ENCODE measurements at regions not wholly inside any gene's neighbourhood (a gene's known extent, or its start where the extent isn't known, plus 50 kb on each side); places are given as distances from the start of the nearest gene placed in this dataset.
A peak's percentile ranks its signal among the peaks of the same experiment; 100 is the strongest.

GRCh38 chr2:19123556-19123955 lies 234.9 kb downstream of the OSR1 start:
- POLR2A ChIA-PET (ENCODE audit: unreplicated experiment) = interaction anchor here (0.9 kb wide), 1 partner anchor 78 kb away, joined by 8 read pairs; no protein-coding TSS in a partner anchor
- no peaks in the 10 kb centered on the region for H3K36me3 ChIP-seq (ENCODE audit: control insufficient read depth, insufficient read depth, low read length)

More at GRCh38 chr2:19123556-19123955, 234.9 kb downstream of the OSR1 start:
- Histone ChIP-seq H2BK120ac (ENCODE audit: low read depth, low read length) (peak overlapping the region; percentile 97), H3K9me1 (ENCODE audit: insufficient read depth, low read length) (peaks cover 16% of the 10 kb centered on the region), H3K4me1 (ENCODE audit: control insufficient read depth, insufficient read depth, low read length) (peaks cover 22% of the 10 kb centered on the region), H2BK20ac (ENCODE audit: low read depth, low read length) (peak overlapping the region; percentile 97), H2AK5ac (ENCODE audit: low read depth, low read length) (peak overlapping the region; percentile 98), H3K56ac (ENCODE audit: extremely low read depth, insufficient read depth, low read length) (peak overlapping the region; percentile 63; the same call in 1 of the 2 replicates), H3K27ac (ENCODE audit: insufficient read depth, low read length) (peak overlapping the region; percentile 50), H2AK9ac (replicated peaks; ENCODE audit: low read depth, low read length, poor library complexity) (peak overlapping the region; percentile 70), H3K9ac (ENCODE audit: low read depth, low read length) (no peak overlapping the region), H3K18ac (ENCODE audit: low read depth, low read length) (peak overlapping the region; percentile 93), H3K23ac (ENCODE audit: low read depth, low read length) (peak overlapping the region; percentile 74), H3K14ac (replicated peaks; ENCODE audit: low read depth, low read length) (peak overlapping the region; percentile 85), H3K4ac (ENCODE audit: low read depth, low read length) (peak overlapping the region; percentile 92), H4K5ac (ENCODE audit: low read depth, low read length) (peak overlapping the region; percentile 67; the same call in 1 of the 2 replicates), H4K91ac (ENCODE audit: insufficient read depth, low read depth, low read length) (peak overlapping the region; percentile 83), H3K4me2 (ENCODE audit: low read depth, low read length) (peak overlapping the region; percentile 5; the same call in 1 of the 2 replicates), H3K27me3 (ENCODE audit: control insufficient read depth, insufficient read depth, low read length) (no peaks in the 10 kb centered on the region), H4K20me1 (ENCODE audit: insufficient read depth, low read length) (no peaks in the 10 kb centered on the region), H2BK5ac (ENCODE audit: low read depth, low read length, poor library complexity, severe bottlenecking) (peak overlapping the region; percentile 94), H4K8ac (ENCODE audit: low read depth in 2 of 2, low read length in 2 of 2) (peak overlapping the region; percentile 22 to 57; a peak in 3 of 4 replicates), H3K79me1 (ENCODE audit: low read depth in 1 of 2, low read length in 2 of 2) (no peaks in the 10 kb centered on the region), H3K4me3 (ENCODE audit: insufficient read depth, low read depth, low read length) (no peak overlapping the region), H2BK15ac (ENCODE audit: low read depth, low read length) (peak overlapping the region; percentile 82; the same call in 2 of the 3 replicates), H3K9me3 (ENCODE audit: control insufficient read depth, insufficient read depth, low read length) (no peaks in the 10 kb centered on the region), H2AFZ (replicated peaks; ENCODE audit: low read length, poor library complexity) (no peak overlapping the region)
- CTCF ChIA-PET = interaction anchor here (0.8 to 1.4 kb wide), 3 partner anchors 20 to 264 kb away, joined by 3 to 4 read pairs (median 4); no protein-coding TSS in a partner anchor
- ATAC-seq (ENCODE audit: low read depth) = no peak
- intact Hi-C loops (cut with micrococcal nuclease) = loop anchor here (5.0 to 10.0 kb wide), 3 partner anchors 234 to 689 kb away; partner anchors contain the start of gene OSR1
- WGBS, 2 experiments (ENCODE audit: extremely low coverage in 2 of 2, insufficient read length in 1 of 2) = no CpG with 5 or more reads among the region's 2 CpGs
- no peak for DNase-seq
- TF ChIP-seq POLR2A (IDR thresholded peaks at IDR 0.05; ENCODE audit: low read depth, low read length) = no peak
- no peak for TF ChIP-seq MAZ (IDR thresholded peaks at IDR 0.05; ENCODE audit: borderline replicate concordance, low read depth, low read length)
- TF ChIP-seq BHLHE40 (IDR thresholded peaks at IDR 0.05; ENCODE audit: low read depth, low read length) = no peak
- dilution Hi-C loops (cut with HindIII; ENCODE audit: low sequenced_read_pairs, unreplicated experiment) = no loop called here
- no TSS peak for BruUV-seq (replicated peaks)
- in situ Hi-C loops (cut with MboI; ENCODE audit: low sequenced_read_pairs) = loop anchor here (10.0 kb wide), 1 partner anchor 231 kb away; the partner anchor contains the start of gene OSR1

Data from IMR-90 (cell line).